ENCODE measurements at regions not wholly inside any gene's neighbourhood (a gene's known extent, or its start where the extent isn't known, plus 50 kb on each side); places are given as distances from the start of the nearest gene placed in this dataset.

DNA sequence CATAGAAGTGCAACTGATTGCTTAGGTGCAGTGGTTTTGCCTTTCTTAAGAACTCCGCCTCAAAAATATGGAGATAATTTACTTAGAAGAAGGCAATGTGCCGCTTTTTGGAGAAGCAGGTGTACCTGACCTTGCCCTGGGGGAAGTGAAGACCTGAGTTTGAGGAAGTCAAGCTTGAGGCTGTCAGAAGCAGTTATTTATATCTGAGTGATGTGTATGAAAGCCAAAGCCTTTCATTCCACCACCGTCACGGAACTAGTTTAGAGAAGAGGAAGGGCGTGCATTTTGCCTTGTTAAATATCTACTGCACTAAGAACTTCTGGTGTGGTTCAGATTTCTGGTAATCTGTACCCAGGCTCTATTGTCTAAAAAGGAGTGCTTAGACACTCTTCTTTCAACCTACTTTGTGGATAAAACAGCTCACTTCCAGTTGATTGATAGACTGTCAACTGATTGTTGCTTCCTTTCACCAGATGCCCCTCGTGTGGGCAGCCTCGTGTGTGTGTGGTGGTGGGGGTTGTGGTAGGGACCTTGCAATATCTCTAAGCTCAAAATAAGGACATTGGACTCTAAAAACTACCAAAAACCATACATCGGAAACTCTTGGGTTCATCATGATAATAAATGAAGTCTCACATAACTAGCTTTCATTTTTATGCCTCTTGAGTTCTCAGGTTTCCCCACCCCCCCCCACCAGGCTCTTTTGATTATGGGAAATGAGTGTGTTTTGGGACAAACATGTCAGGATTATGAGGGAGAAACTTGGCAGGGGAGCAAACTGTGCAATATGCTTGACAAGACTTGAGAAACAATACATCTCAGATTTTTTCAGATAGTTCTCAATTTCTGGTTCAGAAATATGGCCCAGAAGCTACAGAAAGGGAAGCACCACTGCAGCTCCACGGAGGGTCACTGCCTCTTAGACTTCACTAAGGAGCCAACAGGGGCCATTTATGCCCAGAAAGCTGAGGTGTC is 78.6 kb downstream of the ARF6 start:
- DNase-seq = peak; percentile 27

DNA sequence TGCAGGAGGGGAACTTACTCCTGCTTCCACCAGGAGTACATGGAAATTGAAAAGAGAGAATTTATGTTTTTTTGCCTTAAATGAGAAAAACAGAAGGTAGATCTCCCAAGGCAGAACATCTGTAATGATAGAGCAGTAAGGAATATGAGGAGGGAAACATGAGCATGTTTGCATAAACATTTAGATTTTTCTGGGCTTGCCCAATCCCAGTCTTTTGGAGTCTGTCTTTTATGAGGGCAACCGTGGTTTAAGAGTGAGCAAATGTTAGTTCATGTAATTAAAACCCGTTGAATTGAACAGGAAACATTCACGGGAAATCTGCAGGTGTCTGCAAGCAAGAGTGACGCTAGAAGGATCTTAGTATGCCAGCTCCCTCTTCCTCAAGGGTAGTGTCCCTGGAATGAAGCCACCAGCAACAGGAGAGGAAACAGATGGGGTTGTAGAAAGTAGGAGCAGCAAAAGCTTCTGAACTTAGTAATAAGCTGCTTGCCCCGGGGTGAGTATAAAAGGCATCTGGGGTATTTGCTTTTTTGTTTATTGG is 79.3 kb downstream of the ARF6 start:
- DNase-seq = no peak

DNA sequence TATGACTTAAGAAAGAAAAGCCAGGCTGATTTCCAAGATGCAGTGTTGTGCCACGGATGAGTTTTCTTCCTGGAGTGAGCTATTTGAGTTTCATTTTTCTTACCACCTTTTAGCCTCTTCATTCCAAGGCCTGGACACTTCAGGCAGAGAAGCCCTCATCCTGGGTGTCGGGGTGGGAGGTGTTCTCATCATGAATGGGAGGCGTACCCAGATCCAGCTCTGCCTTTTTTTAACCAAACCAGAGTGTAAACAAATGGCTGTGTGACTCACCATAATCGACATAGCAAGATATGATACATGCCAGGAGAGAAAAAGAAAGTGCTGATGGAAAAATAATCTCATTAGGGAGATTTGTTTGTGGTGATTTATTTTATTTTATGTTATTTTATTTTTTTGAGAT is 79.9 kb downstream of the ARF6 start:
- DNase-seq = peak; percentile 24

DNA sequence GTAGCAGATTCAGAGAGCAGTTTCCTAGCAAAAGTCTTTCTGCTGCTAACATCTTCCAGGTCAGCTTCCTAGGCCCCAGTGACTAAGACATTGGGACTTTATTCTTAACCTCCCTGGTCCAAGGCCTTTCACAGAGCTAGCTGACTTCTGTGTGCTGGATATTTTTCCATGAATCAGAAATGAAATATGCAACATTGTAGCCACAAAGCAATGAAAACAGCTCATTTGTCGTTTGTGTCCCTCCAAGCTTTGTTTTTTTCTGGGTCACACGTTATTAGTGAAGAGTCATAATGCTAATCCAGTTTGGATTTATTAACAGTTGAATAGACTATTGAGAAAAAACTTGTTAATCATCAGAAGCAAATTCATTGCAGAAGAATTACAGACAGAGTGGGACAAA is 82.4 kb downstream of the ARF6 start:
- no peak for DNase-seq

DNA sequence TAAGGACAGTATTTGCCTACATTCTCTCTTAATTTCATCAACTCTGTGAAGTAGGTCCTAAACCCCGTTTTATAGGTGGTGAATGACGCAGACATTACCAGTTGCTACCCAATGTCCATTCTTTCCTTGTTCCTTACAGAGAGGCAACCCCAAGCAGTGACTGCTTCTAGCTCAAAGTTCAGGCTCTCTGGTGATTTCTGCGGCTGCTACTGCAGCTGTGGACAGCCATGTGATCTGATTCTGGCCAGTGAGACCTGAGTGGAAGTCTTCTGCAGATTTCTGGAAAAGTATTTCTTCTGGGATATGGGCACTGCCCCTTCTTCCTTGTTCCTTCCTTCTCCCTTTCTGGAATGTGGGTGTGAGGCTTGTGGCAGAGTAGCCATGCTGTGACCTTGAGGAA is 82.9 kb downstream of the ARF6 start:
- no peak for DNase-seq

DNA sequence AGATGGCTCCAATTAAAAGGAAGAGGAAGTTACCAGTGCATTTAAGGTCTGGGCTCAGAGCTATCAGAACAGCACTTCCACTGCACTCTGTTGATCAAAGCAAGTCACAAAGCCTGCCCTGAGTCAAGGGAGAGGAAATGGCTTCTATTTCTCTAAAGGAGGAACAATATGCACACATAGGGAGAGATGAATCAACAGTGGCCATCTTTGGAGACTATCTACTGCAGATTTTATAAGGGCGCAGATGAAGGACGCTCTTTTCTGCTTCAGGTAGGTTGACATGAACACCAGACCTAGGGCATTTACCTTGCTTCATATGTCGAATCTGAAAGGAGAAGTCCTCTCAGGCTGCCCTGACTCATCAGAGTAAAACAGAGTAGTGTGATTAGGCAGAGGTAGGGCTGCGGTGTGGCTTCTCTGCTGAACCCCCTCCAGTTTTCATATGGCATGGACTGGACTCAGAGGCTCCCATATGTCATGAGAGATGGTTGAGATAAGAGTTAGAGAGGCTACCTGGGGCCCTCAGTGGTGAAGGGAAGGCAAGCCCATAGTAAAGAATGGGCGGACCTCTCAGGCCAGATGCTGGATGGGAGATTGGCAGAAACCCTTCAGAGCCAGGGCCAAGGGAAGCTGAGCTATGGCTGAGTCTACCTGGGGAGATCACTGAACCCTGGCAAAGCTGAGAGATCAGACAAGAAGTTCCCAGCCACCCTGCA is 84.4 kb downstream of the ARF6 start:
- DNase-seq = no peak

DNA sequence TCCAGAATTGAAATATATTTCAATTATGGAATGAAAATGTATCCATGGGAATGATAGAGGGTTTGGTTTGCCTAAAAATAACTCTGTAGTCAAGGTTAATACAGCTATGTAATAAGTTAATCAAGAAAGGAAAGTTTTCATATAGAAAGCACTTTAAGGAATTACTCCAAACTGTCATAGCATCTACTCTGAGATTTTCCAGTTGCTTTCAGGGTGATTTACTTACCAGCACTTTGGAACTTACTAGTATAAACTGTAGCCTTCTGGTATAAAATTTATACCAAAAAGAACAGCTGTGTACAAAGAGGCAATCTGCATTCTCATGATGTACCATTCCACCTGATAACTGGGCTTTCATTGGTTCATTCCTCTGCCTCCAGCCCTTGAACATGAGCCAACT is 87.1 kb downstream of the ARF6 start:
- DNase-seq = no peak

DNA sequence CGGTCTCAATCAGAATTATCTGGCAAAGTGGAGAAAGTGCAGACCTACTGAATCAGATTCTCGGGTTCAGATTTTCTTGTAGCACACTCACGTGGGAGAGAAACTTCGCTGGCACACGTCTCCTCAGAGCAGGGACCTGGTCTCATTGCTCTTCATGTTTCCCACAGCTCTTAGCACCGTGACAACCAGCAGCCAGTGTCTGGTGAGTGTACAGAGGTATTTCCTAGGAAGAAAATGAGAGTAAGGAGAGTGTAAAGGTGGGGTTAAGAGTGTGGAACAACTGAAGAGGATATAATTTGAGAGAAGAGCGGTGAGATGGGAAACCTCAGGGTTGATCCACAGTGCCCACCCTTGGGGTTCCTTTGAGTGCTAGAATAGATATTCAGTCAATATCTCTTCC is 89.2 kb downstream of the ARF6 start:
- no peak for DNase-seq

DNA sequence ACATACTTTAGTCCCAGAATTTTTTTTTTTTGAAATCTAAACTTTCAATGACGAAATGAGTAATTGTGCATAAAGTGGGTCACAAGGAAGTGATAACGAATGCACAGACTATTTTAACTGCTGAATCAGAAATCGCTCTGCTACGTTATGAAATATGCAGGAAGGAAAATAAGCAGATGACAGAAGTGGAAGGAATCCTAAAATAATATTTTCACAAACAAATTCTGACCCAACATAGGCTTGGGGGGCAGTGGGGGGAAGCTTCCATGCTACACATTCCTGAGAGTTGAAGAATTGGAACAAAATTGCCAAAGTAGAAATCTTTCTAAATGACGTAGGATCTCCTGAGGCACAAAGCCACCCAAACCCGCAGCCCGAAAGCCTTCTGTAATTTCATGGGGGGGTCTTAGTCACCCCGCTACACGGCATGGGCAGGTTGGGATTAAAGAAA is 89.6 kb downstream of the ARF6 start:
- DNase-seq = no peak

DNA sequence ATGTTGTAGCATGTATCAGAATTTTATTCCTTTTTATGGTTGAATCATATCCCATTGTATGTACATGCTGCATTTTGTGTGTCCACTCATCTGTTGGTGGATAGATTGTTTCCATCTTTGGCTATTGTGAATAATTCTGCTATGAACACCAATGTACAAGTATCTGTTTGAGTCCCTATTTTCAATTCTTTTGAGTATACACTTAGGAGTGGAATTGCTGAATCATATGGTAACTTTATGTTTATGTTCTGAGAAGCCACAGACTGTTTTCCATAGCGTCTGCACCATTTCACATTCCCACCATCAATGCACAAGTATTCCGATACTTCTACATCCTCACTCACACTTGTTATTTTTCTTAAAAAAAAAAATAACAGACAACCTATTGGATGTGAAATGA is 91.5 kb downstream of the ARF6 start:
- no peak for DNase-seq

DNA sequence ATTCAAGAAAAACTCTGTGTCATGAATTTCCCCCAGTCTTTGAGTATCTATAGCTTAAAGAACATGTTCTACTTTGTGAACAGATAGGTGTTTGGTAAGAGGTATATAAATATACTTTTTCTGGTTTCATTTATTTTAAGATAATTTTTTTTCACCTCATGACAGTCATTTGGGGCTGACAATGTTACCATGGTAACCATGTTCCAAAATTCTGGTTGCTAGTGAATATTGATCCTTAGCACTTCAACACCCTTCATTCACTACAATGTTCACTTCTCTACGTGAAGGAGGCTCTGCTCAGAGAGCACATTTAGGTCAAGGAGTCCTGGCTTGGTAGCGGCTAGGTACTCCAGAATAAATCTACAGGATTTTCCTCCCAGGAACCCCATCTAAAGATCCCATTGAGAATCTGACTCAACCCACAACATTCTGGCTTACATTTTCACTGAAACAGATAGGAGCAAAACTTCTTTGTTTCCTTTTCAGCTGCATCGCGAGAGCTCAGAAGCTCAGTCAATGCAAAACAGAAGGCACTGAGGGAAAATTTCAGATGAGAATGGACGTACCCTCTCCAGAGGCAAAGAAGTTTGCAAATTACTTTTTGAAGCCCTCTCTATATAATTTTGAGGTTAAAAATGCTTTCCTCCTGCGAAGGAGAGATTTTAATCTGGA is 93.6 kb downstream of the ARF6 start:
- no peak for DNase-seq

DNA sequence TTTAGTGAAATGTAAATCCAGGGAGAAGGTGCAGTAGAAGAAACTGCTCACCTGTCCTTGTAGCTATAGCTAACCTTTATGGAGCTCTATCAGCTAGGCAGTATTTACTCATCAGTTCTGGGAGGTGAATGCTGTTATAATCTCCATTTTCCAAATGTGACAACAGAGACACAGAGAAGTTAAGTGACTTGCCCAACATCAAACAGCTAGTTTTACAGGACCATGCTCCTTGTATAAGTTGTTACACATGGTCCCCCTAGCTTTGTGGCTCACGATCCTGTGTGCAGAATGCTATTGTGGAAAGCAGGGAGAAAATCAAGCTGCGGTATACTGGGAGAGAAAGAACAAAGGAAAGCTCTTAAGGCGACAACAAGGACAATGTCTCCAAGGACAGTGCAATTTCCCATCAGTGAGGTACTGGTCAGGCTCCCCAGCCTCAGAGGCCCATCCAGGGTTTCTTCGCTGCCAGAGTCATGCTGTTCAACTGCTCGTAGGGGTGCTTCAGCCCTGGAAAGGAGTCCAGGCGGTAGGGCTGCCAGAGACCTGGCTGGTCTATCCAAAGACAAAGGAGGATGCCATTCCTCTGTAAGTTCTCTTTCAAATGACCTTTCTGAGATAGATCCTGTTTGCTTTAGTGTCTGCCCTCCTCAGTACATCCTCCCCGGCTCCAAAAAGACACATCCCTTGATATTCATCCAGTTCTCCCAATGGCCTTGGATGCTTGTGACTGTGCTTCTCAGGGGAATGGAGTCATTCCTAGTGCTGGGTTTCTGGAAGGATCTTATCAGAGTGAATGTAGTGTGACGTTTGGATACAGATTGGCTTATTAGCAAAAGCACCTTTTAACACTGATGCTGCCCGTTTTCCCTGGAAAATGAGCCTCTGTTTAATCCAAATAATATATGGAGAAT is 95.5 kb downstream of the ARF6 start:
- no peak for DNase-seq

DNA sequence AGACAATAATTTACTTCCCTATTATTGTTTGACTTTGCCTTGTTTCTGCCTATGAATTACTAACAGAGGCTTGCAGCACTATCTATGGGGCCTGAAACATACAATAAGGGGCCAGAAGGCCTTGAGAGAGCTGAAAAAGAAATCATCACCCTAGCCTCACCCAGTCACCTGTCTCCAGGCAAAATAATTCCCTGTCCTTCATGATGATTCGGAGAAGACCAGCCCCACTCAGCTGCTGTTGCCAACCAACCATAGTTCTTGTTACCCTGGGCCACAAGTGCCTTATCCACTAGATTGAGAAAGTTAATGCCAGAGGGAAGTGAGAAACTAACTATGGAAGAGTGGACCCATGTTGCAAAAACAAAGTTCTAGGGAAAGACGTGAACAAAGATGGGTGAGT is 97.1 kb downstream of the ARF6 start:
- DNase-seq = no peak

DNA sequence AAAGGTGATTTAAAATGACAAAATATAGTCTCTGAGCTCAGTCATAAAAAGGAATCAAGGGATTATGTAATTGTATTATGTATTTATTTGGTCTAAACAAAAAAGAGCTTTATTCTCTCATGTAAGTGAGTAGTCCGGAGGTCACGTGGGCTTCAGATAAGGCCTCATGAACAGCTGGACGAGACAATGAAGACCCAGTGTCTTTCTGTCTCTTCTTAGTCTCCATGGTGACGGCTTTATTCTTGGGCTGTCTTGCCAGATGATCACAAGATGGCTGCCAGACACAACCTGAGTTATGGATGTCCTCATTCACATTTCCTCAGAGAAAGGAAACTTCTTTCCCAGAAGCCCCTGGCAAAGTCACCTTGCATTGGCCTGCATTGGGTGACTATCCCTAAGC is 98.6 kb downstream of the ARF6 start:
- DNase-seq = no peak

DNA sequence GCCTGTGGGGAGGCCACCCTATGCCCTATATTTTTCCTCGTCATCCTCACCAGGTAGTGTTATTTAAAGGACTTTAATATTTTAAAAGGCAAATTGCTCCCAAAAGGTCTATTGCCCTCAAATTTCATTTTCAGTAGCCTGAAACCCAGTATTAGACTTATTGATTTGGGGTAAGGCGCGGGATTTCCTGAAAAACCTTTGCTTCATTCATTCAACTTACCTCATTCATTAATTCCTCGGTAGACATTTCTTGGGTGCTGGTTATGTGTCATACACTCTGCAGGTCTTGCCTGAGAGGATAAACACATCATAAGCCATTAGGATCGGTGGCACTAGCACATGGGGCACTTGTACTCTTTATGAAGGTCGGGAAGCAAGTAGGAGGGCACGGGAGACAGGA is 99.2 kb downstream of the ARF6 start:
- no peak for DNase-seq

DNA sequence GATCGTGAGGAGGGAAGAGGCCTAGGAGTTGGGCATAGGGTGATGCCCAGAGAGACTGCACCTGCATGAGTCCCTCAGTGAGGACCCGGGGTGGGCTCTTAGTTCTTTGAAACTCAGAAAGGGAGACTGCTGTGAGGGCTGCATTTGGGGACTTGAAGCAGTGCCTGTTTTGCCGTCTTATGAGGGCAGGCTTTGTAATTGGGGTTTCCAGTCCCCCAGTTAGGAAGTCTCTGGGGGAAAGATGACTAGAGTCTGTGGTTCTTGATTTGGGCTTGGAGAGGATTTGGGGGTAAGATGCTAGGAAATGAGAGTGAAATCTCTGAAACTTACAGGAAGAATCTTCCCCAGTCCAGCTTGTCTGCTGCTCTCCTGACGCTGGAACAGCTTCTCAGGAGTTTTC is 99.6 kb downstream of the ARF6 start:
- DNase-seq = no peak

DNA sequence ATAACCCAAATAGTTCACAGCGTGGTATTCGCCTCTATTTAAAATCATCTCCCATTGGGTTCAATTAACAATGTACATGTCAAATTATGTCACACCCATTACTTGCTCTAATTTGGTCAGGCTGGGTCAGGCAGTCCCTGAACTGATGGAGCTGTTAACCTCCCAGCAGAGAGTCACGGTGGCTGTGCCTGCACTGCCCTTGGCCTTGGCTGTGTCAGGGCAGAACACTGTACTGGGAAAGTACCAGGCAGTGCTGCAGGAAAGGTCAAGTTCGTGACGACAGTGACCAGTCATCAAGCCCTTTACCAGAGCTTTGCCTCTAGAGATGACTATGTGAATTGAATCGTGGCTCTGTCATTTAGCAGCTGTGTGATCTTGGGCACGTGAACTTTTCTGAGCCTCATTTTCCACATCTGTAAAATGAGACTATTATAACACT is 100.0 kb downstream of the ARF6 start:
- DNase-seq = no peak

DNA sequence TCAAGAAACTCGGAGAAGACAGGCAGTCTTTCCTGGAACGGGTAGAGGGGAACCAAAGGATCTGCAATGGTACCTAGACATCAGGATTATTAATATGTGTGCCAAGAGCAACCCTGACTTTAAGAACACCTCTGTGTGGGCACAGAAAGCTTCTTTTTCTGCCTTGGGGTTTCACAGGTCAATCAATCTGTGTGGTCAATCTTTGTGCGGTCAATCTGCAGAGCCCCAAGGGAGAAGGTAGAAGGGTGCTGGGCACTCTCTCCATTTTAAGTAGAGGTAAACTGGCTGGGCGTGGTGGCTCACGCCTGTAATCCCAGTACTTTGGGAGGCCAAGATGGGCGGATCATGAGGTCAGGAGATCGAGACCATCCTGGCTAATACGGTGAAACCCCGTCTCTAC is 100.7 kb downstream of the ARF6 start:
- no peak for DNase-seq

DNA sequence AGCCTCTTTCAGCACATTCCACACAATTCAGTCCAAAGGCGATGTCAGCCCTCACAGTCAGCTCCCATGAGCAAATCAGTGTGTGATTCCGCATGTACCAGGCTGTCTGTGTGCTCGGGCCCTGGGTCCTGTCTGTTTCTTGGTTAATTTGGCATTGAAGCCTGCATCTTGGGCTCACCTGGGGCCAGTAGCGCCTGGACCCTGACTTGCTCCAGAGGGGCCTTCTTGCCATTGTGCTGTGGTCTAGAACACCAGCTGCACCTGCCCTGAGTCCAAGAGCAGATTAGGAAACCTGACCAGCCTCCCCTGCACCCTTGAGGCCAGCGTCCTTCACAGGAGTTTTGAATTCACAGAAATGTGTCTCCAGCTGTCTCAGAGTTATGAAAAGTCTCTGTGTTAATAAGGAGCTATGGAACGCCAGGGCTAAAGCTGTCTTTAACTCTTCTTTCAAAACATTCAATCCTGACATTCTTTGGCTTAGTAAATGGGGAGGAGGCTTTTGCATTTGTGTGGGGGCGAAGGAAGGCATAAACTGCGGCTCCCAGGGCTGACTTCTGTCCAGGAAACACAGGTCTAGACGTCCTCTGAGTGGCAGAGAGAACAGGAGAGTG is 102.2 kb downstream of the ARF6 start:
- DNase-seq = no peak

DNA sequence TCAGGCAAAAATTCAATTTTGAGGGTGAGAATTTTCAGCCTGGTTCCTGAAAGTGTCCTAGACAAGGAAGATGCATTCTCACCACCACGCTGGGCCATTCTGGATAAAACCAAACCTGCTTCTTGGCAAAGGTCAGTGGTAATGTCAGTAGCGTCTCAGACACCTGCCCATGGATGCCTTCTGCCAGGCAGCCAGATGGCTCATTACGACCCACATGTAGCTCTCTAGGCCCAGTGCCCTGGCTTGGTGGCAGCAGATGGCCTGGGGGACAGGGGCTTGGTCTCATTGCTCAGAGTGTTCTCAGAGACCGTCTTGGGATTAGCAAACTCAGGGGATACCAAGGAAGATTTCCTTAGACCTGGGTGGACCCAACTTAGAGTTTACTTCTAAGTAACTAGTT is 105.1 kb downstream of the ARF6 start:
- no peak for DNase-seq

DNA sequence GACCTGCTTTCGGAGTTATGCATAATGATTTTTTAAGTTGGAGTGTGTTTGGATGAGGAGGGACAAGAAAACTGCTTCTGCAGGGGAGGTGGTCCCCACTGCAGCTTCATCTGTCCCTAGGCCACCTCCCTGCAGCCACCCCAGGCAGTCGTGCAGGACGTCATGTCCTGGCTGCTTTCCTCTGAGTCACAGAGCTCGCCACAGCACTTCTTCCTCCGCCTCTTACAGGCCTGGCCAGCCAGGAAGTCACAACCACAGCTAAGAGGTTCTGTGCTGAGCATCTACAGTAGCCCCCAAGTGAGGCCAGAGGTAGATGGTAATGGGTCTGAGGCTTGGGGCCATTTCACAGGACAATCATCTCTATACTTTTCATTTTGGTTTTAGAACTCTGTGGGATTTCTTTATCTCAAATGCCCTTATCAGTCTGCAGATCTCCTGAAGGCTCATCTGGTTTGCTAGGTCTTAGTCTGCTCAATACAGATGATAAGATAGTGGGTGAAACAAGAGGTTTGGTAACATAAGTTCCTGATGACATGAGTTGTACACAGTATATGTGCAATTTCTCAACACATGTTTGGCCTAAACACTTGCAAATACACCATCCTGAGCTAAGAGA is 106.4 kb downstream of the ARF6 start:
- peak; percentile 92 for DNase-seq
